ENCODE measurements at regions not wholly inside any gene's neighbourhood (a gene's known extent, or its start where the extent isn't known, plus 50 kb on each side); places are given as distances from the start of the nearest gene placed in this dataset.

DNA sequence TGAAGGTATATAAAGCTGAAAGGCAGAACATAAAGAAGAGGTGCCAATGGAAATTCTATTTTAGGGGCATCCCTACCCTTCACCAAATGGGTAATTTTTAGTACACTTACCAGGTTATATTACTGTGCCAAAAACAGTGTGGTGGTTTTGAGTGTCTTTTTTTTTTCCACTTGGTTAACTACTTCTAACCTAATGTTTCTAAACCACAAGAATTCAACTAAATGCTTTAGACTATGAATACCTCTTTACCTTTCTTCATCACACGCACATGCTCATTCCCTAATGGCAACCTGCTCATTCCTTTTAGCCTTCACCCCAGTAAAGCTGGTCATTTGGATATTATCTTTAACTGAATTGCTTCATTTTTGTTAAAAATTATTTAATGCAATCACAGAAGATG, 215.6 kb downstream of the PIK3R1 start:
- no peak for DNase-seq

DNA sequence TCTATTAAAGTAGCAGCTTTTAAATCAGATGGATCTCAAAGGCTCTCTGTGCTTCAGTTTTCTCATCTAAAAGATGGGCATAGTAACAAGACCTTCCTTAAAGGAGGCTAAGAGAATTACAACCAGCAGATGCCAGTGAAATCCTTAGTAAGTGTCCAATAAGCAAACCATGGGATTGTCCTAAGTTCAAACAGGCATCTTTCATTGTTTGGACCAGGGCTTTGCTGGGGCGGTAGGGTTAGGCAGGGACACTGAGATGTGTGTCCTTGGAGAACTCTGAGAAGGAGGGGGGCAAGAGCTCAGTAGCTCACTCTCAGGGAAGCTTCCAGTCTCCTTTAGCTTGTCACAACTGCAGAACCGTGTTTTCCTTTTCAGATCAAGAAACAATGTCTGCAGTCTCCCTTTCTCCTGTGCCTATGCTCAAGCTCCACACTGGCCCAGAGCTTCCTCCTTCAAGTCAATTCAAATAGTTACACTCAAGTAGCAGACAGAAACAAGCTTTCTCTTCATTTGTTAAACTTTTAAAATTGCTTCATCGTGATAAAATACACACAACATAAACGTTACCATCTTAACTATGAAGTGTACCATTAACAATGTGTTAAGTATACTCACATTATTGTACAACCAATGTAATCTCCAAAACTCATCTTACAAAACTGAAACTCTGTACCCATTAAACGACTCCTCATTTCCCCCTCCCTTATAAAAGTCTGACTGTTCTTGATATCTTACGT, 216.2 kb downstream of the PIK3R1 start:
- DNase-seq = no peak

DNA sequence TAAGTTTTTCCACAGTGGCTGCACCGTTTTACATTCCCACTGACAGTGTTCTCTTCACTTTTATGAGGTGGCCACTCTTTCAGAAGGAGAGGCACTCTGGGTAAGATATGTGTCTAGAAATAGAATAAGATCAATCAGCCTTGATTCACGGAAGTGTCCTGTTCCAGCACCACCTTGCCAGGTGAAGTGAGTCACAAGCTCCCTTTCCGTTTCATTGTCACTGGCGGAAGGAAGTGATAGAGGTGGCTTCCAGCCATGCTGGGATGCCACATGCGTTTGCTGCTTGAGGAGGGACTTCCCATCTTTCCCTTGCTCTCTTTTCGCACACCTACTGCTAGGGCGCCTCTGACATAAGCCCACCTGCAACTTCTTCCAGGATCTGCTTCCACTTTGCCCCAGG, 217.1 kb downstream of the PIK3R1 start:
- DNase-seq = no peak

DNA sequence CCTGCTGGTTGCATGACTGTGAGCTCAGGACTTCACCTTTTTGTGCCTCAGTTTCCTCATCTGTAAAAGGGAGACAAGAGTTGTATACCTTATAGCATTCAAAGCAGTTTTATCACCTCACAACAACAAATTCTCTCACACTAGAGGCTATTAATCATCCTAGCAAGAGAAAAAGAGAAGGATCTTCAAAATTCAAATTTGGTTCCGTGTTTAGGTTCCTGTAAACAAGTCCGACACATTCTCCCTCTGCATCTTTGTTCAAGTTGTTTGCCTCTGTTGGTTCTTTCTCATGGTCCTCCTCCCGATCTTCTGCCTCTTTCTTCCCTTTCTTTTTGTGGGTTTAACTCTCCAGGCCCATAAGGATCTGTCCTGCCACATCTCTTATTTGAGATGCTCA, 218.0 kb downstream of the PIK3R1 start:
- no peak for DNase-seq

- no peak for DNase-seq
These were observed 218.6 kb downstream of the PIK3R1 start for GRCh38 chr5:68433923-68434879.

DNA sequence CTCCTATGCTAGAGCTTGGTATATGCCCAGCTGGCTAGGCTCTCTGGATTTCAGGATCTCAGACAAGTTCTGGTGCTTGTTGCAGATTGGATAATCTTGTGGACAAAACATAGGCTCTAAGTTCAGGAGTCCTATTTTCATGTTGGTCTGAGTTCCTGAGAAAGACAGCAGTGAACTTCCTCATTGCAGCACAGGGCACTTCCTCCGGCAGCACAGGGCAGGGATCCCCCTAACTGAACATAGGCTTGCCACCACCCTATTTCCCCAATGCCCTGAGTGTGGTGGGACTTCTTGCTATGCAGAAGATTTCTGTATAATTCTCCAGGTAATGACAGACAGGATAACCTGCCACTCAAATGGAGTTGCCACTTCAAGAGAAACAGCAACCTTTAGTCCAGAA, 220.1 kb downstream of the PIK3R1 start:
- DNase-seq = no peak

DNA sequence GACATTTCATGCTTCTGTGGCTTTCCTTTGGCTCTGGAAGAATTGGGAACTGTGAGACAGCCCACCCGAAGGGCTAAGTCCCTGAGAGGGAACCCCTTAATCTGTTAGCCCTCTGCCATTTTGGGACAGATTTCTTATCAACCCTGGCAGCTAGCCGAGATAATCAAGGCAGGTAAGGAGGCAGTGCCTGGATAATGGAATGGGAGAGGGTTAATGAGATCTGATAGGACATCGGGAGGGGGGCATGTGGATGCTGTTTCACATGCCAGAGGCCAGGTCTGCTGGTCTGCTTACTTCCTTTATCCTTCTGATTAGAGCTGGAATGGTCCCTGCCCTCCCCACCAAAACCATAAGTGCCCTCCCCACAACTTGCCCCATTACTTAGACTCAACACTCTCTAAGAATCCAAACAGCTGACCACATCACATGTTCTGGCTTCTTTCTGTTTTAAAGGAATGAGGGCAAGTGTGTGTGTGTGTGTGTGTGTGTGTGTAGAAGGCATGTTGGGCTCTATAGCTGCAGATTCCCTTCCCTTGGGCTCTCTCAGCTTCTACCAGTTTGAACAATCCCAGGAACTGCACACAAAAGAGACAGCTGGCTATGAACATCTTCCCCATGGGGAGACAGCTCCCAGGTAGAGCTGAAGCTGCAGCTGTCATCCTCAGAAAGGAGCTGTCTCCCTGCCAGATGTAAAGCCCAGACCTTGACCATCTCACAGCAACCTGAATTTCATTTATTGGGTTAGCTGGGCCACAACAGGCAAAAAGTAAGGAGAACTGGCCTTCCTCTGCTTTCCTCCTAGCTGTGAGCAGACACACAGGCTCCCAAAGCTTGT, 221.3 kb downstream of the PIK3R1 start:
- no peak for DNase-seq

GRCh38 chr5:68438876-68439275, 223.3 kb downstream of the PIK3R1 start:
- DNase-seq = no peak

- DNase-seq = no peak
These were observed 224.7 kb downstream of the PIK3R1 start for GRCh38 chr5:68440245-68440644.

GRCh38 chr5:68440651-68441050, 225.1 kb downstream of the PIK3R1 start:
- no peak for DNase-seq

- DNase-seq = no peak
These were observed 225.9 kb downstream of the PIK3R1 start for GRCh38 chr5:68441309-68442073.

- no peak for DNase-seq
These were observed 227.5 kb downstream of the PIK3R1 start for GRCh38 chr5:68443091-68443490.

GRCh38 chr5:68444048-68444447, 228.5 kb downstream of the PIK3R1 start:
- DNase-seq = no peak

DNA sequence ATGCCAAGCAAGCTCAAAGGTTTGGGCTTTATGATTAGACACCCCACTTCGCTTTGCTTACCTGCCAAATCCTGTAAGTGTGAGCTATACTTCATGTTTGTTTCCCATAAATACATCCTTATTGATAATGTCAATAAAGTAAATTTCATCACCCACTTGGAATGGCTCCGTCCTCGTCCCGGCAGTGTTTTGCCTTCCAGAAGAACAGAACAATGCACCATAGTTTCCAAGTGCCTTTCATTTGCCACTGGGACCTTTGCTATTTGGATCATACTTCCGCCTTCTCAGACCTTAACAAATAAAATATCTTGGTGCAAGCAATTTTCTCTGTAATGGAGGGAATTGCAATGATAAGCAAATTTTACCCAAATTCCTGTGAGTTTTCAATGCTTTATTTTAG, 229.3 kb downstream of the PIK3R1 start:
- no peak for DNase-seq

GRCh38 chr5:68445257-68446069, 229.9 kb downstream of the PIK3R1 start:
- no peak for DNase-seq

DNA sequence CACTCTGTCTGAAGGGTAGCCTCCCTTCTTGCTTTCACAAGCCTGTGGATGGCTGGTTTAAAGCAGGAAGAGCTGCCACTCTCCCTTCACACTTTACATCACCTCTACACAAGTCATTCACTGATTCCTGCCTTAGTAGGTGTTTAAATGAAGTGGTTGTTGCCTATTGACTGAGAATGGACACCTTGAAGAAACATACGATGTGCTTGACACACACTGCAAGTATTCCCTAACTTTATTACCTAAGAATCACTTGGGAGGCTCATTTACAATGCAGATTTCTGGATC, 230.5 kb downstream of the PIK3R1 start:
- no peak for DNase-seq

DNA sequence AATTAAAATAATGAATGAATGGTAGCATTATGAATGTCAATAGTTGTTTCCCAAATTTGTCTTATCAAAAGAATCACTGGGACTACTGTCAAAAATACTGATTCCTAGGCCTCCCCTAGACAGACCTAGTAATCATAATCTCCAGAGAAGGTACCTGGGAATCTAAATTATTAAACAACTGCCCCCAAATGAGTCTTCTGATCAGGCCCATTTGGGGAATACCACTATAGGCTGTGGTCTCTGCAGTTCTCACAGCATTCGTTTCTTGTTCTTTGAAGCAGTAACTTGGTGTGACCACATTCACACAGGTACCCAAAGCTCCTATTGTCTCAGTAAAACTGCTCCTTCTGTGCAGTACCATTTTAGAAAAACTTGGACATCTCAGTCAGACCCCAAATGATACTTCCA, 230.9 kb downstream of the PIK3R1 start:
- no peak for DNase-seq

- no peak for DNase-seq
These were observed 231.8 kb downstream of the PIK3R1 start for GRCh38 chr5:68447136-68447929.

DNA sequence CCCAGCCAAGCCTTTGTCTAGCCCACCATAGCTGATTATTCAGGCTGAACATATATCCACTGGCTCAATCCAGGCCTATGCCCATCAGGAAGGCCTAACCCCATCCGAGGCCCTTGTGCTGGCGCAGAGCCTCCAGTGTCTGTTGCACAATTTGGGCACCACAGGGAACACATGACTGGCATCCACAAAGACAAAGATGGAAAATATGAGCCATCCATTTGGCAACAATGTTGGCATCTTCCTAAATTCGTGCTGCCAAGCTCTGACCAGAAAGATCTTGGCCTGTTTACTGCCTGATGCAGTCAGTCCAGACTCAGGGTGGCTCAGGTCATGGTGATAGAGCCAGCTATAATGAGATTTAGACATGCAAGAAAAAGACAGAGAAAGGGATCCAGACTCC, 233.8 kb downstream of the PIK3R1 start:
- no peak for DNase-seq

GRCh38 chr5:68450245-68450852, 234.8 kb downstream of the PIK3R1 start:
- no peak for DNase-seq
